ENCODE measurements at regions not wholly inside any gene's neighbourhood (a gene's known extent, or its start where the extent isn't known, plus 50 kb on each side); places are given as distances from the start of the nearest gene placed in this dataset.

GRCh38 chr13:64165826-64166225, 2750.2 kb upstream of the PCDH20 start:
- no peaks in the 10 kb centered on the region for H3K9me2 ChIP-seq (replicated peaks; ENCODE audit: low read depth, low read length)
- H4K20me1 ChIP-seq (ENCODE audit: insufficient read depth, low read length, poor library complexity, severe bottlenecking) = no peaks in the 10 kb centered on the region
- no peaks in the 10 kb centered on the region for H3K27me3 ChIP-seq (ENCODE audit: insufficient read depth, low read length, poor library complexity, severe bottlenecking)
- H3K4me1 ChIP-seq (ENCODE audit: insufficient read depth, low read length, poor library complexity, severe bottlenecking) = no peaks in the 10 kb centered on the region
- TF ChIP-seq EZH2phosphoT487 (IDR thresholded peaks at IDR 0.05; ENCODE audit: borderline replicate concordance) = no peak
- TF ChIP-seq, protein P1, sequence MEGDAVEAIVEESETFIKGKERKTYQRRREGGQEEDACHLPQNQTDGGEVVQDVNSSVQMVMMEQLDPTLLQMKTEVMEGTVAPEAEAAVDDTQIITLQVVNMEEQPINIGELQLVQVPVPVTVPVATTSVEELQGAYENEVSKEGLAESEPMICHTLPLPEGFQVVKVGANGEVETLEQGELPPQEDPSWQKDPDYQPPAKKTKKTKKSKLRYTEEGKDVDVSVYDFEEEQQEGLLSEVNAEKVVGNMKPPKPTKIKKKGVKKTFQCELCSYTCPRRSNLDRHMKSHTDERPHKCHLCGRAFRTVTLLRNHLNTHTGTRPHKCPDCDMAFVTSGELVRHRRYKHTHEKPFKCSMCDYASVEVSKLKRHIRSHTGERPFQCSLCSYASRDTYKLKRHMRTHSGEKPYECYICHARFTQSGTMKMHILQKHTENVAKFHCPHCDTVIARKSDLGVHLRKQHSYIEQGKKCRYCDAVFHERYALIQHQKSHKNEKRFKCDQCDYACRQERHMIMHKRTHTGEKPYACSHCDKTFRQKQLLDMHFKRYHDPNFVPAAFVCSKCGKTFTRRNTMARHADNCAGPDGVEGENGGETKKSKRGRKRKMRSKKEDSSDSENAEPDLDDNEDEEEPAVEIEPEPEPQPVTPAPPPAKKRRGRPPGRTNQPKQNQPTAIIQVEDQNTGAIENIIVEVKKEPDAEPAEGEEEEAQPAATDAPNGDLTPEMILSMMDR (conservative IDR thresholded peaks at IDR 0.05; ENCODE audit: low read length) = no peak
- no peaks in the 10 kb centered on the region for H3K36me3 ChIP-seq (ENCODE audit: insufficient read depth, low read length)
- H2AFZ ChIP-seq (ENCODE audit: low read length) = peak overlapping the region; percentile 23; the same call in 1 of the 2 replicates
- H3K9ac ChIP-seq (ENCODE audit: low read depth, low read length, poor library complexity, severe bottlenecking) = no peak overlapping the region
- H3F3A ChIP-seq (ENCODE audit: low read depth) = no peaks in the 10 kb centered on the region
- no peaks in the 10 kb centered on the region for H3K9me3 ChIP-seq (ENCODE audit: insufficient read depth, low read depth, low read length)
- H3K79me2 ChIP-seq (ENCODE audit: insufficient read depth, low read length) = no peaks in the 10 kb centered on the region
- H3K4me3 ChIP-seq (ENCODE audit: low read length, poor library complexity, severe bottlenecking) = no peak overlapping the region
- H3K4me2 ChIP-seq (ENCODE audit: low read depth, low read length, poor library complexity, severe bottlenecking) = no peak overlapping the region

DNA sequence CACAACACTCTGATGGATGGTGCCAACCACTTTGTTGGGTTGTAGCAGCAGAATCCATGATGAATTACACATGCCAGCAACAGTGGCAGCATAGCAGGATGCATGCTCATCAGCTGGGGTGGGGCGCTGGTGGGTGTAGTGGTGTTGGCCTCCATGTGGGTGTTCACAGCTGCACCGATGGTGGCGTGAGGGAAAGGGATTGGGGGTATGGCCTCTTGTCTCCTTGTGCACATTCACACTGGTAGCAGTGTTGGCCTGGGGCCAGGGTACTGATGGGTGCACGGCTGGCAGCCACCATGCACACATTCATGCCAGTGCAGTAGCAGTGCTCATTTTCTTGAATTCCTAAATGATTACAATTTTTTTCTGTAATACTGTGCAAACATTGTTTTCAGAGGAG, 2748.8 kb upstream of the PCDH20 start:
- Histone ChIP-seq H3F3A (ENCODE audit: low read depth) (no peaks in the 10 kb centered on the region), H3K4me3 (ENCODE audit: low read length, poor library complexity, severe bottlenecking) (no peak overlapping the region), H3K9me2 (replicated peaks; ENCODE audit: low read depth, low read length) (no peaks in the 10 kb centered on the region), H3K79me2 (ENCODE audit: insufficient read depth, low read length) (no peaks in the 10 kb centered on the region), H3K36me3 (ENCODE audit: insufficient read depth, low read length) (no peaks in the 10 kb centered on the region), H3K4me2 (ENCODE audit: low read depth, low read length, poor library complexity, severe bottlenecking) (no peak overlapping the region), H4K20me1 (ENCODE audit: insufficient read depth, low read length, poor library complexity, severe bottlenecking) (no peaks in the 10 kb centered on the region), H3K4me1 (ENCODE audit: insufficient read depth, low read length, poor library complexity, severe bottlenecking) (peaks cover 3% of the 10 kb centered on the region), H3K27me3 (ENCODE audit: insufficient read depth, low read length, poor library complexity, severe bottlenecking) (no peaks in the 10 kb centered on the region), H3K9me3 (ENCODE audit: insufficient read depth, low read depth, low read length) (no peaks in the 10 kb centered on the region), H3K9ac (ENCODE audit: low read depth, low read length, poor library complexity, severe bottlenecking) (no peak overlapping the region), H2AFZ (ENCODE audit: low read length) (no peak overlapping the region)
- no peak for TF ChIP-seq EZH2phosphoT487 (IDR thresholded peaks at IDR 0.05; ENCODE audit: borderline replicate concordance)
- TF ChIP-seq, protein P1 (conservative IDR thresholded peaks at IDR 0.05; ENCODE audit: low read length) = no peak

DNA sequence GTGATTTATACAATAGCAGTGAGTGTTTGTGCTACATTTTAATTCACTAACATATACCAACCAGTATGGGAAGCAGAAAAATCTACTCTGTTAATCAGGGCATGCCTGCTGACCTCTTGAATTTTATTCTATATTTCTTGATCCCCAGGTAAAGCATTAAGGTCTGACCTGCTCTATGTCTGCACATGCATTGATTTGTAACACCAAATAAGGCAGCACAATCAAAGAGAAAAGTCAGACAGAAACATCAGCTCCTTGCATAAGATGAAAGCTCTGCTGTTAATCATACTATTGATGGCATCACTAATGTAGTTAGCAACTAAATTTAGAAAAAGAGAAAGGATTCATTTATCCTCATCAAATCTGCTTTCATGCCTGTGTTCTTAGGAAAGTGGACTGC, 2744.8 kb upstream of the PCDH20 start:
- Histone ChIP-seq H3K27me3 (ENCODE audit: insufficient read depth, low read length, poor library complexity, severe bottlenecking) (no peaks in the 10 kb centered on the region), H3K4me2 (ENCODE audit: low read depth, low read length, poor library complexity, severe bottlenecking) (no peak overlapping the region), H4K20me1 (ENCODE audit: insufficient read depth, low read length, poor library complexity, severe bottlenecking) (no peaks in the 10 kb centered on the region), H2AFZ (ENCODE audit: low read length) (peak overlapping the region; percentile 75; the same call in 1 of the 2 replicates), H3K36me3 (ENCODE audit: insufficient read depth, low read length) (no peaks in the 10 kb centered on the region), H3F3A (ENCODE audit: low read depth) (no peaks in the 10 kb centered on the region), H3K9me3 (ENCODE audit: insufficient read depth, low read depth, low read length) (no peaks in the 10 kb centered on the region), H3K4me1 (ENCODE audit: insufficient read depth, low read length, poor library complexity, severe bottlenecking) (peaks cover 9% of the 10 kb centered on the region), H3K79me2 (ENCODE audit: insufficient read depth, low read length) (no peaks in the 10 kb centered on the region), H3K4me3 (ENCODE audit: low read length, poor library complexity, severe bottlenecking) (no peak overlapping the region), H3K9ac (ENCODE audit: low read depth, low read length, poor library complexity, severe bottlenecking) (no peak overlapping the region), H3K9me2 (replicated peaks; ENCODE audit: low read depth, low read length) (no peaks in the 10 kb centered on the region)
- no peak for TF ChIP-seq EZH2phosphoT487 (IDR thresholded peaks at IDR 0.05; ENCODE audit: borderline replicate concordance)
- TF ChIP-seq, protein P1 (conservative IDR thresholded peaks at IDR 0.05; ENCODE audit: low read length) = no peak

All from Loucy (cell line).